HCT116 (cell line): ENCODE measurements at regions not wholly inside any gene's neighbourhood (a gene's known extent, or its start where the extent isn't known, plus 50 kb on each side); places are given as distances from the start of the nearest gene placed in this dataset.

Experiments
- ATAC-seq: fragments of 200-7000 bp; cut with Tn5 transposase; 2 replicates; pipeline ENCODE4 v1.9.1; 2020; ENCODE audit warnings: mild to moderate bottlenecking, moderate library complexity
- BruUV-seq: library from RNA; stranded (reverse); fragments of 400-500 nt; replicated peaks from 2 replicates; lab custom pipeline; 2021; lab: Mats Ljungman, UMichigan
- CTCF ChIA-PET: fragments of 300-600 bp; sonication (Branson Sonifier 250); formaldehyde crosslinking; loops from one replicate; lab custom pipeline; 2021; ENCODE audit warnings: antibody characterized with exemption; lab: Charles Lee
- POLR2A ChIA-PET: fragments of 300-600, 350-600 bp; sonication (Branson Sonifier 250); formaldehyde crosslinking; loops from one replicate; lab custom pipeline; 2021; ENCODE audit warnings: antibody characterized with exemption; lab: Charles Lee
- RAD21 ChIA-PET, 2 experiments: fragments of 300-600 bp; sonication (Branson Sonifier 250); formaldehyde crosslinking; loops; one replicate each; lab custom pipeline; 2023; ENCODE audit warnings: low total read pairs in 2 of 2; ENCODE audit not compliant: uncharacterized antibody in 2 of 2, unreplicated experiment in 2 of 2, low non-redundant PET in 1 of 2; lab: Charles Lee
- DNase-seq: peaks from one replicate; pipeline ENCODE4 v3.0.0-alpha.2; 2010; ENCODE audit warnings: low read depth, low spot score
- H2AFZ ChIP-seq: fragments of 200-600 bp; shearing (Covaris generic), sonication (generic); 2 replicates; pipeline ENCODE4 v1.6.1; 2017; ENCODE audit warnings: low read depth, mixed run types, mixed read lengths, antibody characterized with exemption, low read length; ENCODE audit not compliant: poor library complexity, severe bottlenecking
- H3K27ac ChIP-seq: 2 replicates; pipeline ENCODE4 v1.5.1; 2012; ENCODE audit warnings: low read depth, low read length
- H3K27me3 ChIP-seq: fragments of 200-600 bp; sonication (generic); 2 replicates; pipeline ENCODE4 v1.6.1; 2016; ENCODE audit warnings: mixed run types, low read length, mixed read lengths; ENCODE audit not compliant: insufficient read depth
- H3K36me3 ChIP-seq, 2 experiments: fragments of 200-500 bp in 1 of 2; fragments of 200-600 bp in 1 of 2; sonication (Bioruptor generic) in 1 of 2; sonication (generic) in 1 of 2; 2 replicates each; pipeline versions ENCODE4 v1.5.1 to v1.6.1; 2014 to 2016; ENCODE audit warnings: low read length in 2 of 2, inconsistent platforms in 1 of 2, mixed read lengths in 1 of 2, mixed run types in 1 of 2; ENCODE audit not compliant: insufficient read depth in 2 of 2, control insufficient read depth in 1 of 2
- H3K4me1 ChIP-seq, 2 experiments: fragments of 200-600 bp in 1 of 2; sonication (generic) in 1 of 2; 2 replicates each; pipeline versions ENCODE4 v1.5.1 to v1.6.1; 2012 to 2017; ENCODE audit warnings: low read length in 2 of 2, inconsistent platforms in 1 of 2, mild to moderate bottlenecking in 1 of 2, mixed read lengths in 1 of 2, mixed run types in 1 of 2, moderate library complexity in 1 of 2; ENCODE audit not compliant: insufficient read depth in 2 of 2, control insufficient read depth in 1 of 2
- H3K4me2 ChIP-seq: fragments of 200-600 bp; sonication (generic); 2 replicates; pipeline ENCODE4 v1.6.1; 2017; ENCODE audit warnings: mixed run types, low read length, mixed read lengths
- H3K4me3 ChIP-seq, 2 experiments: fragments of 200-600 bp in 1 of 2; sonication (generic) in 1 of 2; replicated peaks in 1 of 2; 2 replicates each; pipeline ENCODE4 v1.5.1; 2011 to 2016; ENCODE audit warnings: low read length in 2 of 2, control low read depth in 1 of 2, low read depth in 1 of 2, mild to moderate bottlenecking in 1 of 2, mixed read lengths in 1 of 2, mixed run types in 1 of 2
- H3K79me2 ChIP-seq: fragments of 200-600 bp; sonication (generic); 2 replicates; pipeline ENCODE4 v1.6.1; 2017; ENCODE audit warnings: mild to moderate bottlenecking, mixed run types, low read length, moderate library complexity, mixed read lengths; ENCODE audit not compliant: insufficient read depth
- H3K9ac ChIP-seq: fragments of 200-600 bp; sonication (generic); 2 replicates; pipeline ENCODE4 v1.6.1; 2016; ENCODE audit warnings: low read length, mixed read lengths
- H3K9me2 ChIP-seq: fragments of 200-600 bp; sonication (generic), shearing (Covaris generic); 2 replicates; pipeline ENCODE4 v1.6.1; 2017; ENCODE audit warnings: mixed run types, mild to moderate bottlenecking, moderate library complexity; ENCODE audit not compliant: insufficient read depth
- H3K9me3 ChIP-seq, 2 experiments: fragments of 200-500 bp in 1 of 2; fragments of 200-600 bp in 1 of 2; sonication (Bioruptor generic) in 1 of 2; sonication (generic) in 1 of 2; 2 replicates each; pipeline ENCODE4 v1.6.1; 2014 to 2017; ENCODE audit warnings: low read length in 2 of 2, mixed read lengths in 2 of 2, inconsistent platforms in 1 of 2, low read depth in 1 of 2, mild to moderate bottlenecking in 1 of 2, mixed run types in 1 of 2, moderate library complexity in 1 of 2; ENCODE audit not compliant: control insufficient read depth in 1 of 2, insufficient read depth in 1 of 2
- H4K20me1 ChIP-seq: fragments of 200-600 bp; sonication (generic), shearing (Covaris generic); 2 replicates; pipeline ENCODE4 v1.6.1; 2017; ENCODE audit warnings: mixed run types, mild to moderate bottlenecking, moderate library complexity; ENCODE audit not compliant: insufficient read depth
- CBX3 ChIP-seq: IDR thresholded peaks from 2 replicates; pipeline ENCODE4 v1.6.1; 2012; ENCODE audit warnings: low read depth
- ELF1 ChIP-seq: IDR thresholded peaks from 2 replicates; pipeline ENCODE4 v1.6.1; 2012; ENCODE audit warnings: low read depth, borderline replicate concordance
- EZH2 ChIP-seq: fragments of 200-600 bp; sonication (generic); IDR thresholded peaks from 2 replicates; pipeline ENCODE4 v1.6.1; 2017; ENCODE audit warnings: antibody characterized with exemption, mixed run types
- EZH2phosphoT487 ChIP-seq: fragments of 200-600 bp; IDR thresholded peaks from 2 replicates; pipeline ENCODE4 v1.6.1; 2018; ENCODE audit warnings: antibody characterized with exemption, borderline replicate concordance
- POLR2AphosphoS5 ChIP-seq: IDR thresholded peaks from 2 replicates; pipeline ENCODE4 v1.6.1; 2011; ENCODE audit warnings: mild to moderate bottlenecking, low read depth, low read length, moderate library complexity
- RAD21 ChIP-seq: IDR thresholded peaks from 2 replicates; pipeline ENCODE4 v1.6.1; 2012; ENCODE audit warnings: low read depth, mild to moderate bottlenecking
- SP1 ChIP-seq: IDR thresholded peaks from 2 replicates; pipeline ENCODE4 v1.6.1; 2012; ENCODE audit warnings: low read depth
- TCF7L2 ChIP-seq: IDR thresholded peaks from 2 replicates; pipeline ENCODE4 v1.7.0; 2011; ENCODE audit warnings: borderline replicate concordance, inconsistent platforms; ENCODE audit not compliant: insufficient read depth, insufficient read length; ENCODE audit errors: extremely low read depth
- intact Hi-C: fragments of 100-400 bp; cut with micrococcal nuclease; formaldehyde crosslinking; loops from 2 replicates; pipeline ENCODE4 v1.10.0; 2022
- TF ChIP-seq, protein P1 (sequence below): IDR thresholded peaks from 2 replicates; pipeline ENCODE4 v1.6.1; 2012
- TF ChIP-seq, protein P2 (sequence below), 3 experiments: fragments of 200-600 bp in 1 of 3; sonication (generic) in 1 of 3; IDR thresholded peaks in 2 of 3; conservative IDR thresholded peaks in 1 of 3; 2 replicates each; pipeline ENCODE4 v1.5.1; 2012 to 2017; ENCODE audit warnings: low read depth in 2 of 3, low read length in 2 of 3, antibody characterized with exemption in 1 of 3, borderline replicate concordance in 1 of 3, control low read depth in 1 of 3, mild to moderate bottlenecking in 1 of 3, mixed read lengths in 1 of 3, mixed run types in 1 of 3, moderate library complexity in 1 of 3; ENCODE audit not compliant: insufficient read depth in 1 of 3

DNA sequence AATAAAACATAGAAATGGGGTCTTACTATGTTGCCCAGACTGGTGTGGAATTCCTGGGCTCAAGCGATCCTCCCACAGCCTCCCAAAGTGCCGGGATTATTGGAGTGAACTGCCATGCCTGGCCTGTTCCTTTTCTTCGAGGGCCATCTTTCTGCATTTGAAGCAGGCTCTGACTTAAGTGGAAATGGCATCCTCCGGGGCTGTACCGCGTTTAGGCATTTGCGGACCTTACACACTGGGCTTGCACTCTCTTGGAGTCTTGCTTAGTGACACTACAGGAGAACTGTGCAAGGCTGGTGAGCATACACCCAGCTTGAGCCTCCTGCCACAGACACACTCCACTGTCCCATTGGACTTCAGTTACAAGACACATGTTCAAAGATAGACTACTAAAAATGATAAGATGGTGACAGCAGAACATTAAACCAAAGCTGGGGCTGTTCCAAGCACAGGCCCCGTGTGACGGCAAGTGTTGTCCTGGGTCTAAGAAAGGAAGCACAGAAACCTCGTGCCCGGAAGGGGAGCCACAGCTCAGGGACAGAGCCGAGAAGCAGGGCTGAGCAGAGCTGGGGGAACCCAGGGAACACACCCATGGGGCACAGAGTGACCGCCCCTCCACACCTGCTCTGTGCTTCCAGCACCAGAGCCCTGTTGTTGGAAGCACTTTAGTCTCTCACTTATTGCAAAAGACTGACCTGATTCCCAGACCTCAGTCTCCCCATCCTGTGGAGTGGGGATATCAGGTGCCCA lies 59.0 kb upstream of the SHANK2 start:
- H3K27me3 ChIP-seq, result no peaks in the 10 kb centered on the region
- no peak overlapping the region for H3K27ac ChIP-seq
- no peak overlapping the region for H2AFZ ChIP-seq
- H3K9ac ChIP-seq, result no peak overlapping the region
- no peaks in the 10 kb centered on the region for H3K9me3 ChIP-seq
- ATAC-seq, result no peak
- H3K4me2 ChIP-seq, result no peak overlapping the region
- CTCF ChIA-PET, result no interaction called here
- TF ChIP-seq RAD21 (no peak), TCF7L2 (no peak), CBX3 (no peak), POLR2AphosphoS5 (no peak), EZH2 (no peak), EZH2phosphoT487 (no peak), SP1 (no peak), ELF1 (no peak)
- TF ChIP-seq, protein P1, sequence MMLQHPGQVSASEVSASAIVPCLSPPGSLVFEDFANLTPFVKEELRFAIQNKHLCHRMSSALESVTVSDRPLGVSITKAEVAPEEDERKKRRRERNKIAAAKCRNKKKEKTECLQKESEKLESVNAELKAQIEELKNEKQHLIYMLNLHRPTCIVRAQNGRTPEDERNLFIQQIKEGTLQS, result no peak
- TF ChIP-seq, protein P2, sequence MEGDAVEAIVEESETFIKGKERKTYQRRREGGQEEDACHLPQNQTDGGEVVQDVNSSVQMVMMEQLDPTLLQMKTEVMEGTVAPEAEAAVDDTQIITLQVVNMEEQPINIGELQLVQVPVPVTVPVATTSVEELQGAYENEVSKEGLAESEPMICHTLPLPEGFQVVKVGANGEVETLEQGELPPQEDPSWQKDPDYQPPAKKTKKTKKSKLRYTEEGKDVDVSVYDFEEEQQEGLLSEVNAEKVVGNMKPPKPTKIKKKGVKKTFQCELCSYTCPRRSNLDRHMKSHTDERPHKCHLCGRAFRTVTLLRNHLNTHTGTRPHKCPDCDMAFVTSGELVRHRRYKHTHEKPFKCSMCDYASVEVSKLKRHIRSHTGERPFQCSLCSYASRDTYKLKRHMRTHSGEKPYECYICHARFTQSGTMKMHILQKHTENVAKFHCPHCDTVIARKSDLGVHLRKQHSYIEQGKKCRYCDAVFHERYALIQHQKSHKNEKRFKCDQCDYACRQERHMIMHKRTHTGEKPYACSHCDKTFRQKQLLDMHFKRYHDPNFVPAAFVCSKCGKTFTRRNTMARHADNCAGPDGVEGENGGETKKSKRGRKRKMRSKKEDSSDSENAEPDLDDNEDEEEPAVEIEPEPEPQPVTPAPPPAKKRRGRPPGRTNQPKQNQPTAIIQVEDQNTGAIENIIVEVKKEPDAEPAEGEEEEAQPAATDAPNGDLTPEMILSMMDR (IDR thresholded peaks at IDR 0.05 in 2 of 3, conservative IDR thresholded peaks at IDR 0.05 in 1 of 3; ENCODE audit: borderline replicate concordance in 1 of 3, insufficient read depth in 1 of 3, low read depth in 2 of 3, low read length in 2 of 3), result no peak
- TF ChIP-seq, all 23 proteins: peak for 0
- BruUV-seq, result no TSS peak
- Histone ChIP-seq H3K9me2 (no peaks in the 10 kb centered on the region), H3K36me3 (no peaks in the 10 kb centered on the region), H4K20me1 (no peaks in the 10 kb centered on the region), H3K79me2 (no peaks in the 10 kb centered on the region), H3K4me3 (no peak overlapping the region), H3K4me1 (no peaks in the 10 kb centered on the region)
- ChIA-PET RAD21 (no interaction called here), POLR2A (no interaction called here)
- no peak for DNase-seq
- intact Hi-C loops, result no loop called here
